DMS153 treated with DMSO at 0.1 percent for 48 hours (cell line): ENCODE measurements at regions not wholly inside any gene's neighbourhood (a gene's known extent, or its start where the extent isn't known, plus 50 kb on each side); places are given as distances from the start of the nearest gene placed in this dataset.

Experiments
- DNase-seq: peaks from one replicate; lab custom pipeline; 2025; ENCODE audit not compliant: unreplicated experiment; lab: John Stamatoyannopoulos, UW

DNA sequence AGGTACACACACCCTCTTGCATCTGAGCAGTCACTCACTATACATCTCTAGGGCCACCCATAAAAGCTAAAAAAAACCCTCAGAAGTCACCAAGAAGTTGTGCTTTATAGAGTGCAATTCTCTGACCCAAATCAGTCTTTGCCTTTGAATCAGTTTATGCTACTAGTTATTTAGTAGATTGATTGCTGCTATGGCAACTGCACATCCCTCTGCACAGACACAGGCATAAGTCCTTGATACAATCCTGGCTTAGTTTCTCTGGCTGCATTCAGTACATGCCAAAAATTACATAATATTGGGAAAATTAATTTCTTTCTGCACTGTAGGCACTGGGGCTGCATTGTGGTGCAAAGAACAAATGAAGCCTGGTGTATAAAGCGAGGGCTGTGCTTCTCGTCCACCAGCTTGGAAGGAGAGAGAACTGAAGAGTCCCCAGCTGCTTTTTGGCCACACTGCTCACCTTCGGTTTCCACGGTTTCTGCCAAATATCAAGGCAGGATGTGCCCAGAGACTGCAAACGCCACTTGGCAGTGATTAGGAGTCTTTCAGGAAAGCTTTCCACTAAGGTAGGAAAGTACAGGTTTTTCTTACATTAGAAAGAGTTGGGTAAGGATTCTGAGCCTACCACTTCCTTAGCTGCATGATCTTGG is 258.4 kb downstream of the ELAVL2 start:
- no peak for DNase-seq

DNA sequence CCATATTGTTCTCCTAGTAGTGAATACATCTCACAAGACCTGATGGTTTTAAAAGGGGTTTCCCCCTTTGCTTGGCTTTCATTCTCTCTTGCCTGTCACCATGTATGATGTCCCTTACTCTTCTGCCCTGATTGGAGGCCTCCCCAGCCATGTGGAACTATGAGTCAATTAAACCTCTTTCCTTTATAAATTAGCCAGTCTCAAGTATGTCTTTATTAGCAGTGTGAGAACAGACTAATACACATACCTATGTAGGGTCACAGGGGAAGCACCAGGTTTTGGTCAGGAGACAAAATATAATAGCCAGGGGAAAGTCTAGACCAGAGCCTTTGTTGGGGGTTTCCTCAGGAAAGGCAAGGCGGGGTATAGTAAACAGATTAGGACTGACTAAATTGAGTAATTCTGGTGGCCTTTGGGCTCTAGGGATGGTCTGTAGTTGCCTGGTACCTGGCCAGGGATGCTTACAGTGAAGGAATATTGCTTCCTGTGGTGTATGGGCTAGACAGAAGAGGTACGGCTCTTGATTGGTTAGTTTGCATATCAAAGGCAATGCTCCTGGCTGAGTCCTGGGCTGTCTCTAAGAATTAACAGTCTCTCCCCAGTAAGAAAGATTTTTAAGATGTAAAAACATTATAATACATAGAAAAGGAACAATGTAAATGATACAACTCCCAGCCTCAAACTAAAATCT is 254.5 kb downstream of the ELAVL2 start:
- DNase-seq: no peak

DNA sequence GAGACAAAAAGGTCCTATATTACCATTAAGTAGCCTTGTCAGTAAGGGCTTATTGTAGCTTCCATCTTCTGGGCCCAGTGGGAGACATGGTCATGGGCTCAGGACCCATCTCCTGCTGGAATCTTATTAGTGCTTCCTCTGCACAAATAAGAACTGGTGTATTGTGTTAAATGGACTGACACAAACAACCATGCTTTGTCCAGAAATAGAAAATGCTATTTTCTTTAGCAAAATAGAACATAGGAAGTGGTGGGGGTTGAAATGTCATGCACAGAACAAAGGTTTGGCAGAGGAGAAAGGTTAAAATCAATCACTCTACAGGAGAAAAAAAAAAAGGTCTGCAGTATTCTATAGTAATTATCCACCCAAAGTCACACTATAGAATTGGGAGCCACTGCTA is 252.2 kb downstream of the ELAVL2 start:
- DNase-seq: no peak

DNA sequence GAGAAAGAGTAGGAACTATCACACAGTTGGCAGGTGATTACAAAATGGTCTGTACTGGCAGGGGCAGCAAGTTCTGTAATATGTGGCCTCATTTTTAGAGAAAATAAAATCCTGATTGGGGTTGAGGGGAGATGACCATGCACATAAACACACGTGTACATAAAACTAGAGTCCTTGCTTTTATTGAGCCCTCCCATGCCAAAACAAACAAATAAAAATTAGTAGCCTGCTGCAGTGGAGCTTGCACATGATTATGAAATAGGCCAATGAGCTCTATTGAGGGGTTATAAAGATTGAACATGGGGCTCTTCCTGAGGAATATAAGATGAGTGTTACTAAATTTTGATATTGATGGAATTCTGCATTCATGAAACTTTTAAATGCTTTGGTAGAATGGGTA is 248.4 kb downstream of the ELAVL2 start:
- DNase-seq: no peak

DNA sequence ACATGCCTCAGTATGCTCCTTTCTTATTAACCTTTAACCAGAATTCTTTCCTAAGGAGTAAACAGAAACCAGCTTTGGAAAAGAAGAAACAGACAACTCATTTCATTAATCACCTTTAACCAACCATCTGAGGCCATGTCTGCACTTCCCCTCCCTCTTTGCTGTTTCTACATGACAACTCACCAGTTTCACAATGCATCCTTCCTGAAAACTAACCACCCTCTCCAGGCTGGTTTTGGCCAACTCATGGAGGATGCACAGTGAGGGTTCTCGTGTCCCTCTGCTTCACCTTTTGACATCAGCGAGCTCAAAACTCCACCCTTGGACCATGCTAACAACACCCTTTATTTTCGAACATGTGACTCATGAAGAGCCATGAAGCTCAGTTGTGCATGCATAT is 244.1 kb downstream of the ELAVL2 start:
- no peak for DNase-seq

DNA sequence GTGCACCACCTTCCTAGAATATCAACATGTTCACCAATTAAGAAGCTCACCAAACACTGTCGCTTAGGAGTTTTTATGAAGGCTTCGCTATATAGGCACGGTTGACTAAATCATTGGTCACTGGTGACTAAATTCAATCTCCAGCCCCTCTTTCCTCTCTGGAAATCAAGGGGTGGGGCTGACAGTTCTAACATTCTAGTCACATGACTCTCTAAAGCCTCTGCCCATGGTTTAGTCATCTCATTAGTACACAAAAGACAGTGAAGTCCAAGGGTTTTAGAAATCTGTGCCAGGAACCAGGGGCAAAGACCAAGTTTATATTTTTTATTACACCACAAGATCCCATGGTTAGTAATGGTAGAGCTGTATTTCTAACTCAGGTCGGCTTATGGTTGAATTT is 243.2 kb downstream of the ELAVL2 start:
- DNase-seq: no peak

DNA sequence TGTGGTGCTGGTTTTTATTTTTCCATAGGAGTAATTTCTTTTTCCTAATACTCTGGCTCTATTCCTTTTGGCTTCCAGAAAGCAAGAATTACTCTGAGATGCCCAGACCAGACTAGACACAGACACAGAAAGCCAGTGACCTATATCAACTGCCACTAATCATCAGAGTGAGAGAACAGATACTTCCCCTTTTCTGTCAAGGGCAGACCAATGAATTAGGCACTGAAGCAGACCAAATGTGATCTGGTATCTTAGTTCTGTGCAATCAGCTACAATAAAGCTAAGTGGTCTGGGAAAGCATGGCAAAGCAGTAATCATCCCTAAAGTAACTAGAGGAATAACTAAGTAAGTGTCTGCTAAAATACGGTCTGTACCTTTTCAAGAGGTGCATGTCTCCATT is 239.1 kb downstream of the ELAVL2 start:
- DNase-seq: no peak

DNA sequence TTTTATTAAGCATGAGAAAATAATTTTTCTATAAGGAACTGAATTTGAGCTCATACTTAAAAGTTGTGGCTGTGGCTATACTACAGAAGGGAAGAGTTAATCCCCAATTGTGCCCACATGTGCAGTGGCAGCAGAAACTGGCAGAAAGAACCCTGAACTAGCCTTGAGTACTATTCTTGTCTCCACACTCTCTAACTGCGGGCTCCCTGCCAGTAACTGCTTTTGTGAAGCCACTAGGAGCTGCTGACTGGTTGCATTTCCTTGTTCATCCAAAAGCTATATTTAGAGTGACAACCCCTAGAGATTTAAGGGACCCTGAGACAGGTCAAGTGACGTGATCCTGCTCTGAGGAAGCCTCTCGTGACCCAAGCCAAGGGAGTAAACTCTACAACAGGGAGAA is 238.6 kb downstream of the ELAVL2 start:
- no peak for DNase-seq

DNA sequence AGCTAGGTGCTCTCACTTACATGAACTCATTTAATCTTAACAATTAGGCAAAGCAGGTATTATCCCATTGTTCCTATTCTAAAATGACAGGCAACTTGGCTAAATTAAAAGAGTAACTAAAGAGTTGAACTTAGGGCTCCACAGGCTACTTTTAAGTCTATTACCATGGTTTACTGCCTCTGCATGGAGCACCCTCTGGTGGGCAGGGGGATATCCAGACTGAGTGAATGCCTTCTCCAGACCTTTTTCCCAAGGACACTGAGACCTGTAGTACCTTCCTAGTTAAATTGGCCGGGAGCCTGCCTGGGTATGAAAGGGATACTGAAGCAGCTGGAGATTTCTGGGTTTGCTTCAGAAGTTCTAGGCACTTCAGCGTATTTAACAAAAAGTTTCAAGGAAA is 238.1 kb downstream of the ELAVL2 start:
- no peak for DNase-seq

DNA sequence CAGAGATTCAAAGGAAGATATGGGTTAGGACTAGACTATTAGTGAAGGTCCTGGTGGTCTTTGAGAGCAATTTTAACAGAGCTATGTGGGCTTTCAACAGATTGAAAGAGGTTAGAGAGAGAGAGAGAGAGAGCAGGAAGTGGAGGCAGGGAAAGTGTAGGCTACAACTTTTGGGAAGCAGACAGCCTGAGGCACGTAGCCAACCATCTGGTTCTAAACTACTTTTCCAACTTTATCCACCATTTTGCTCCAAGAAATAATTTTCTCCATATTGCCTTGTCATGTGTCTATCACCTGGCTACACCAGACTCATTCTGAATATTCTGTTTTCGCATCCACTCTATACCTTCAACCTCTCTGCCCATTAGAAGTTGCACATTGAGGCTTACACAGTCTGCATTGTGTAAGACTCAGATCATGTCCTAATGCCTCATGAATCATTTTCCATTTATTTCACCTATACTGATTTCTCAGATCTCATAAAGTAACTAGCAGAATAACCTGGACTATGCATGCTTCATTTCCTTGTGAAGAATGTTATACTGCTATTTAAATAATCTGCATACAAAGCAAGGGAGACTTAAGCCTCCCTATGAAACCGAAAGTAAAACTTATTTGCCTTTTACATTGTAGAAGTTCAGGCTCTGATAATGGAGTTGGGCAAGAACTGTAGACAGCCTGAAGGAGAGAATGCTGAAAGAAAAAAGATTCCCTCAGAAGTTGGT is 235.6 kb downstream of the ELAVL2 start:
- DNase-seq: no peak

DNA sequence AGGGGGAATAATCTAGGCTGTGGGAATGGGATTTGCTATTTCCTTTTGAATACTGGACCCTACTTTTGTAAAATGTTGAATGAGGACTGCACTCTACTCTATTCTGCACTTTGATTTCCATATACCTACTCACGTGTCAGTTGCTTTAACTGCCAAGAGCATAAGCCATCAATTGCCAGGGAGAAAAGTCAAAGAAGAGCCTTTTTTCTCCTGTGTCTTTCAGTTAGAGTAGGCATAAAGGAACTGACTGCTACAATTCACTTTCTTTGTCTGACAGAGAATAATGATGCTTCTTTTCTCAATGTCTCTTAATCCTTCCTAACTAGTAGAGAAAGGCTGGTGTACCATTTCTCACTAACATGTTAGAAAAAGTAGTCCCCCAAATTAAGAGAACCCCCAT is 231.6 kb downstream of the ELAVL2 start:
- no peak for DNase-seq

DNA sequence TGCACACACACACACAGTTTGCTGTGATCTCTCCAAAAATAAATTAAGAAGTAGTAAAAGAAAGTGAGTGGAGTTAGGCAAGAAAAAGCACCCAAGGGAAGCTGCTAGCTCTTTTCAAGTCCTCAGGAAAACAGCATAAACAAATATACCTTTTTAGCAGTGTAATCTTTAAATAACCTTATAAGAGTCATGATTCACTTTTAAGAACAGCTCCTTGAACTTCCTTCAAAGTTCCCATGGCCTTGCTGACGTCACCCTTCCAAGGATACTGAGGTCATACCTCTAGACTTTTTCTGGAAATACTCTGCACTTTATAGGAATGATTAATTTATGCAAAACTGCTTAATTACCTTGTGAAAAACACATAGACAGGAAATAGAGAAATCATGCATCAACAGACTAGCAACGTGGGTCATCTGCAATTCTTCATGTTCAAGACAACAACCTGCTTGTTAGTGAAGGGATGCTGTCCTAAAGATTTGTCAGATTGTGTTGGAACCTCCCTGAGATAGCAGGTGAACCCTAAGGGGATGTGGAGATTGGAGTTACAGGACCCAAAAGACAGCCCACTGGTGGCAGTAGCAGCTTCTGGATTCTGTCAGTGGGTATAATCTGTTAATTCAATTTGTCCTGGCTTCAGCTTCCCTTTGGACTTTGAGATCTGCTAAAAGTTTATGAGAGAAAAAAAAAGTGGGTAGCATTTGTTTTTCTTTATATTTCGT is 229.0 kb downstream of the ELAVL2 start:
- DNase-seq: no peak

DNA sequence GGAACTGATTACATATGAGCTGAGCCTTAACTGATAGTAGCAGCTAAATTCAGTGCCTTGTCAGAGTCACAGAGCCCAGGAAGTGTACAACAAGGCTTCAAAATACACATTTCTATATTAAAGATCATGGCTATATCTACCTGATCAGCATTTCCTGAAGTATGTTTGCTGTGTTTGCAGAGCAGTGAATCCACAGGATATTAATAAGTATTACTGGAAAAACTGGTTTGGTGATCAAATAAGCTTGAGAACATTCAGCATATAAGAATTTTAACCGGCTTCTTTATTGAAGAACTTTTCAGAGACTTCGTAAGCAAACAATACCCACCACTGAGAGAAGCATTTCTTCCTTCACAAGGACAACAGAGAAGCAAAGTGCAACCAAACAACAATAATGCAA is 227.0 kb downstream of the ELAVL2 start:
- no peak for DNase-seq

DNA sequence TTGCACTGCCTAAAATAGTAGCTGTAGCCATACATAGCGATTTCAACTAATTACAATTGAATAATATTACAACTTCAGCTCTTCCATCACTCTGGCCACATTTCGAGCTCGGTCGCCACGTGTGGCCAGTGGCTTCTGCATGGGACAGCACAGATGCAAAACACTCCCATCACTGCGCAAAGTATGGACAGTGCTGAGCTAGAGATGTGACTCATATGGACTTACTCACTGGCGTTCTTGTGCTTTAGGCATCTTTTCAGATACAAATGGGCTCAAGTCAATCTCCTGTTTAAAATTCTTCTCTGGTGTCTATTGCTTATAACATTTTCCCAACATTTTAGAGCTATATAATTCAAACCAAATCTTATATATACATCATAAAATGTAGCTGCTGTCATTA is 222.7 kb downstream of the ELAVL2 start:
- no peak for DNase-seq

DNA sequence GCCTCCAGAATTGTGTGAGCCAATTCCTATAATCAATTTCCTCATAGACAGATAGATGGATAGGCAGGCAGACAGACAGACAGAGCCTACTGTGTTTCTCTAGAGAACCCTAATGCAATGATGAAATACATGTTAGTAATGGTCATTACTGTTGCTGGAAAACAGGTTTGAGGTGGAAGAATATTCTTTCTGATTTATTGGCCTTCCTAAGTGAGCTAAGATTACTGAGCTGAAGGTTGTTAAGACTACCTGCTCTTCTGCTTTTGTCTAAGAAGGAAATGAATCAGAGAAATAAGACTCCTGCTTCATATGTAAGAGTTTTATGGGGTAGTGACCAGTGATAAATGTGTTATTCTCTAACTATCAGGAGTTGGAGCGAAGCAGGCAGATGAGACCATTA is 219.9 kb downstream of the ELAVL2 start:
- no peak for DNase-seq

DNA sequence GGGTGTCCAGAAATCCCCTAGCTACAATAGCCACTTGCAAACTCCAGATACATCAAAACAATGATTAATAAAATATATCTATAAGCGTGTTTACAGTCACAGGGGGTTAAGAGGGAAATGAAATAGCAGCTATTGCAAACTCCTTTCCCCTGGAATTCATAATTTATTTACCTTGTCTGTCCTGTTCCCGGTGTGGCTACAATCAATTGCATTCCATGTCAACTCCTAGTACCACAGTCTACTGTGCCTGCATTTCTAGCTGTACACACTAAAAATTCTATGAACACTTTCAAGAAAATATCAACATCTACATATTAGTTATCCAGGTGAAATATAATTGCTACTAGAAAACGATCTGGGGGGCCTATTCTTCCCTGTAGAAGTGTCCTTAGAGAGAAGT is 217.6 kb downstream of the ELAVL2 start:
- DNase-seq: no peak

DNA sequence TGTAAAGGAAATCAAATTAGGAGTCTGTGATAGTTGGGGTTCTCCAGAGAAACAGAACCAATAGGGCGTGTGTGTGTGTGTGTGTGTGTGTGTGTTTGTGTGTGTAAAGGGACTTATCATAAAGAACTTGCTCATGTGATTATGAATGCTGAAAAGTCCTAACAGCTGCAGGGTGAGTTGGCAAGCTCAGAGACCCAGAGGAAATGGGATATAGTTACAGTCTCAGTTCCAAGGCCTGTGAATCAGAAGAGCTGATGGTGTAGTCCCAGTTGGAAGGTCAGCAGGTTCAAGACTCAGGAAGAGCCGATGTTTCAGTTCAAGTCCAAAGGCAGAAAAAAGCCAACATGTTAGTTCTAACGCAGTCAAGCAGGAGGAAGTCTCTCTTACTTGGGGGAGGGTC is 214.2 kb downstream of the ELAVL2 start:
- DNase-seq: no peak

DNA sequence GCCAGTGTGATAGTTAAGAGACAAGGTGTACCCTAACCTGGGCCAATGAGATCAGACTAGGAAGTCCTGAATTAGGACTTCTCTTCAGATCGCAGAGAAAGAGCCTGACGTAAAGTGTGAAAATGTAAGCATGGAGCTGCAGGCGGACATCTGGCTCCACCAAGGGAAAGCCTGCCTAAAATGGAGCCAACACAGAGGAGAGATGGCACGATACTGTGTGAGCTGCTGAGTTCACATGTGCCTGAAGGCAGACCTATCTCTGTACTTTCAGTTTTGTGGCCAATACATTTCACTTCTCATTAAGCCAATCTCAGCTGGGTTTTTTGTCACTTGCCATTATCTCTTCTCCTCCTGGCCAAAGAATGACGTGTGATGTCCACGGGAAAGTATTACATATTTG is 210.5 kb downstream of the ELAVL2 start:
- no peak for DNase-seq

DNA sequence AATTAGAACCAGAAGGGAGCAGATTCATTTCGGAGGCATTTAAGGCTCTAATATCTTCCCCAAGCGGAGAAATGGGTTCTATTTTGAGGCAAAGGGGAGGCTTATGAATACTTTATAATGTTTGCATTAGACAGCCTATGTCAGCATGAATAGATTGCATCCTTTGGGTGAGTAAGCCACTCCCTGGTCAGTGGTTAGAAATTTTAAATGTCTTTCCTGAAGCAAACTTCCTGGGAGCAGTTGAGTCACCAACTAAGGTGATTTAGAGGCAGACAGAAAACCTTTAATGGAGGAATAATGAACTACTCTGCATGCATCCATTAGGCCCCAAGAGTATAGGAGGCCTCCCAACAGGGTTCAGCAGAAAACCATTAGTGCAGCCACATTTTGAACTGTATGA is 204.9 kb downstream of the ELAVL2 start:
- no peak for DNase-seq

DNA sequence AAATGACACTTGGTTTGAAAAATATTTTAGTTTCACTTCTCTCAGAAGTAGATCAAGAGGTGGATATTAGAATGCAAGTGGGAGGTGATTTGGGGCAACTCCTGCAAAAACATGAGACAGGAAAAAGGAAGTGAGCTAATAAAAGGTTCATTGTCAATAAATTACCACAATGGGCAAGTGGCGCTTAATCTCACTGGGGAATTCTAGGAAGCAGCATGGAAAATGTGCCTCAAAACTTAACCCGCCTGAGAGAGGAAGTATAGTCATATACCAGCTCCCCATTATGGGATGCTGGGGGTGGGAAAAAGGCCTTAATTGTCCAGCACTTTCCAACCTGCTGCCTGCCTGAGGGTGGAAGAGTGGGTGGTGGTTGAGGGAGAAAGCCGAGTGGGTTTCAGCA is 204.1 kb downstream of the ELAVL2 start:
- DNase-seq: no peak

DNA sequence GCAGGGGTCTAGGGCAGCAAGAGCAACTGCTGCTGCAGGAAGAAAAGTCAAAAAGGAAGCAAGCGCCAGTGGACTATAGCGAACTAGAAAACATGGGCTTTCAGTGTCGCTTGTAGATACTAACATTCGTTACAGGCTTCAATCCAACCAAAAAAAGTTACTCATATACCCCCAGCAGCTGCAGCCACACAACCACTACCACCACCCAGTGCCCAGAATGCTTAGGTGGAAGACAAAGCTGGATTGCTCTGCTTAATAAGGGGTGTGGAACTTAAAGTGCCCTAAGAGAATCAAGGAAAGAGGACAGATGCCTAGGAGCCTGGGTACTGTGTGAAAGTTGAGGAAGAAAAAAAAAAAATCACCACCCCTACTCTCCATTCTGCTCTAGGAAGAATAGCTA is 203.6 kb downstream of the ELAVL2 start:
- DNase-seq: no peak

DNA sequence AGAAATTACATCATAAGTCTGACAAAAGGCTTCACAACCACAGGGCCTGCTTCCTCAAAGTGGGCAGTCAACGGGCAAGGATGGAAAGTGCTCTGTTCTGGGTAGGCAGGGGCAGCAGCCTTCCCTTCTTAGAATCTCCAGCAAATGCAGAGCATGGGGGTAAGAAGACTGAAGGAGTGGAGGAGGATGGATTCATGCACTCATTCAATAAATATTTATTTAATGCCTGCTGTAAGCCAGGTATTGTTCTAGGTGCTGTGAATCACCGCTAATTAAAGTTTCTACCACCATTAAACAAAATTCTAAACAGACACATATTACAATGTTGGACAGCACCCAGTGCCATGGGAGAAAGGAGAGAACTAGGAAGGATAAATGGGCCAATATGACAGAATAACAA is 195.6 kb downstream of the ELAVL2 start:
- DNase-seq: no peak
